B cell (primary cell): ENCODE measurements at regions not wholly inside any gene's neighbourhood (a gene's known extent, or its start where the extent isn't known, plus 50 kb on each side); places are given as distances from the start of the nearest gene placed in this dataset.

ENCODE experiments used
- EZH2 ChIP-seq: IDR thresholded peaks from 2 replicates; pipeline ENCODE4 v1.6.1; 2012; ENCODE audit warnings: borderline replicate concordance, low read depth, mild to moderate bottlenecking, moderate library complexity, low read length; ENCODE audit not compliant: insufficient read depth, poor library complexity, severe bottlenecking
- TF ChIP-seq, protein P1 (sequence below): fragments of 200-600 bp; IDR thresholded peaks from one replicate; pipeline ENCODE4 v1.8.0; 2022; ENCODE audit warnings: antibody characterized with exemption, mild to moderate bottlenecking

DNA sequence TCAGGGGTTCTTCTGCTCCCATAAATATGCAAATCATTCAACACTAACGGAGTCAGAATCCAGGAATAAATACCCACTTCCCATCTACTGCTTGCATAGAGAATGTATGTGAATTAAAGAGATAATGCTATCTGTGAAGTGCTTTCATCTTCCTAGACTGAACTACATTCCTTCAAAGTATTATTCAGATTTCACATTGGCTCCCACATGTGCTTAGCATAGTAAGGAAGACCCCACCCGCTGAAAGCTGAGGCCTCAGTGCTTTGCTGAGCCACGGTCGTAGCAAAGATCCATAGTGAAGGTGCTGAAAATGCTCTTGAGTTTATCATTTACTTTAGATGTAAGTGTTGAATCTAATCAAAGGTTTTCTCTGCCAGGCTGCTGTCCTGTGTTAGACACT is 97.0 kb upstream of the SPACA1 start:
- TF ChIP-seq, protein P1, sequence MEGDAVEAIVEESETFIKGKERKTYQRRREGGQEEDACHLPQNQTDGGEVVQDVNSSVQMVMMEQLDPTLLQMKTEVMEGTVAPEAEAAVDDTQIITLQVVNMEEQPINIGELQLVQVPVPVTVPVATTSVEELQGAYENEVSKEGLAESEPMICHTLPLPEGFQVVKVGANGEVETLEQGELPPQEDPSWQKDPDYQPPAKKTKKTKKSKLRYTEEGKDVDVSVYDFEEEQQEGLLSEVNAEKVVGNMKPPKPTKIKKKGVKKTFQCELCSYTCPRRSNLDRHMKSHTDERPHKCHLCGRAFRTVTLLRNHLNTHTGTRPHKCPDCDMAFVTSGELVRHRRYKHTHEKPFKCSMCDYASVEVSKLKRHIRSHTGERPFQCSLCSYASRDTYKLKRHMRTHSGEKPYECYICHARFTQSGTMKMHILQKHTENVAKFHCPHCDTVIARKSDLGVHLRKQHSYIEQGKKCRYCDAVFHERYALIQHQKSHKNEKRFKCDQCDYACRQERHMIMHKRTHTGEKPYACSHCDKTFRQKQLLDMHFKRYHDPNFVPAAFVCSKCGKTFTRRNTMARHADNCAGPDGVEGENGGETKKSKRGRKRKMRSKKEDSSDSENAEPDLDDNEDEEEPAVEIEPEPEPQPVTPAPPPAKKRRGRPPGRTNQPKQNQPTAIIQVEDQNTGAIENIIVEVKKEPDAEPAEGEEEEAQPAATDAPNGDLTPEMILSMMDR: no peak
- TF ChIP-seq EZH2: no peak
